ENCODE measurements at regions not wholly inside any gene's neighbourhood (a gene's known extent, or its start where the extent isn't known, plus 50 kb on each side); places are given as distances from the start of the nearest gene placed in this dataset.

DNA sequence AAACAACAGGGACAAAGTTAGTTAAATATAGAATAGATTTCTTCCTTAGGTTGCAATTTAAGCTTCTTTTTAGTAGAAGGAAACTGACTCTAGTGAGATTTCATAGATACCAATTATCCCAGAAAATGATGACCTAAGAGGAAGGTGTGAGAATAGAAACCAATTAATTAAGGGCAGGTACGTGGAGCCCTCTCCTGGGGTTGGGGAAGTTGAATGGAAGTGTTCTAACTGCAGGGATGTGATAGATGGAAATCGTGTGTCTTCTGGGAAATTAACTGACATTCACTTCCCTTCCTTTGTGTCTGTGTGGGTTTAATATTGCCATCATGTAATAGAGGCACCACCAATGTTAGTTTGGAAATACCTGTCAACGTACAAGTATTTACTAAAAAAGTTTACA lies 204.1 kb upstream of the ANK2 start:
- DNase-seq (no peak), ATAC-seq (no peak)
- POLR2A ChIA-PET (ENCODE audit: unreplicated experiment): no interaction called here
- no peaks in the 10 kb centered on the region for H3K4me1 ChIP-seq (ENCODE audit: insufficient read depth, low read length)
- H4K20me1 ChIP-seq (ENCODE audit: low read length): no peaks in the 10 kb centered on the region
- H3K9me3 ChIP-seq (ENCODE audit: low read length): no peaks in the 10 kb centered on the region
- CTCF ChIA-PET: no interaction called here
- H3K4me2 ChIP-seq (ENCODE audit: low read length): no peak overlapping the region
- no peak overlapping the region for H3K4me3 ChIP-seq (ENCODE audit: low read length)
- no peaks in the 10 kb centered on the region for H3F3A ChIP-seq (ENCODE audit: low read length, unreplicated experiment)
- no peaks in the 10 kb centered on the region for H3K36me3 ChIP-seq (ENCODE audit: low read depth, low read length)
- BruUV-seq (replicated peaks): no TSS peak
- no peaks in the 10 kb centered on the region for H3K79me2 ChIP-seq (ENCODE audit: low read length)
- no peaks in the 10 kb centered on the region for H3K27me3 ChIP-seq (ENCODE audit: low read length)
- H3K9me2 ChIP-seq (replicated peaks; ENCODE audit: low read length): no peaks in the 10 kb centered on the region
- intact Hi-C loops (cut with micrococcal nuclease): no loop called here
- H3K27ac ChIP-seq (ENCODE audit: low read length): no peak overlapping the region
- no peak overlapping the region for H3K9ac ChIP-seq (ENCODE audit: low read length)
- TF ChIP-seq CTCF (conservative IDR thresholded peaks at IDR 0.05; ENCODE audit: low read depth, low read length) (no peak), EZH2phosphoT487 (IDR thresholded peaks at IDR 0.05; ENCODE audit: borderline replicate concordance, low read length) (no peak), EZH2 (IDR thresholded peaks at IDR 0.05; ENCODE audit: low read length, unreplicated experiment) (no peak)
- H2AFZ ChIP-seq (ENCODE audit: low read length): no peak overlapping the region

DNA sequence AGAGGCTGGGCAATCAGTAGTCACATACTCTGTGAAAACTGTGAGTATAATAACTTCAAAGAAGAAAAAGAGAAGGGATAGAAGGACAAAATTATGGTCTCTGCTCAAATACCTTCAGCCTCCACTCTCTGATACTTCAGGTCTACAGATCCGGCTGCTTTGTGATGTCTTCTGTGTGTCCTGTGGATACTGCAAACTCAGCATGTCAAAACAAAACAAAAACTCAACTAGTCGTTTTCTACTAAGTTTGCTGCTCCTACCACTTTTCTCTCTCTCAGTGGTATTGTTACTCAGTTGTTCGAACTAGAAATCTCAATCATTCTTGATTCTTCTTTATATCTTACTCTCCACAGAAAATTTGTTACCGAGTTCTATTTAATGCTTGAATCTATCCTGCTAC lies 202.4 kb upstream of the ANK2 start:
- no peak for ATAC-seq
- Histone ChIP-seq H3K27me3 (ENCODE audit: low read length) (peaks cover 7% of the 10 kb centered on the region; the same call in 1 of the 2 replicates), H3K4me2 (ENCODE audit: low read length) (no peak overlapping the region)

GRCh38 chr4:112847781-112848180 lies 201.7 kb upstream of the ANK2 start:
- BruUV-seq (replicated peaks): no TSS peak
- H3F3A ChIP-seq (ENCODE audit: low read length, unreplicated experiment): no peaks in the 10 kb centered on the region
- no peaks in the 10 kb centered on the region for H3K9me2 ChIP-seq (replicated peaks; ENCODE audit: low read length)
- ATAC-seq: peak; percentile 50
- H3K4me1 ChIP-seq (ENCODE audit: insufficient read depth, low read length): no peaks in the 10 kb centered on the region
- H3K9me3 ChIP-seq (ENCODE audit: low read length): no peaks in the 10 kb centered on the region
- H2AFZ ChIP-seq (ENCODE audit: low read length): no peak overlapping the region
- H3K36me3 ChIP-seq (ENCODE audit: low read depth, low read length): no peaks in the 10 kb centered on the region
- H3K4me2 ChIP-seq (ENCODE audit: low read length): no peak overlapping the region
- intact Hi-C loops (cut with micrococcal nuclease): no loop called here
- H3K4me3 ChIP-seq (ENCODE audit: low read length): no peak overlapping the region
- POLR2A ChIA-PET (ENCODE audit: unreplicated experiment): no interaction called here
- H3K27me3 ChIP-seq (ENCODE audit: low read length): peaks cover 11% of the 10 kb centered on the region; the same call in 1 of the 2 replicates
- CTCF ChIA-PET: no interaction called here
- no peak overlapping the region for H3K9ac ChIP-seq (ENCODE audit: low read length)
- peak; percentile 52 for DNase-seq
- no peaks in the 10 kb centered on the region for H3K79me2 ChIP-seq (ENCODE audit: low read length)
- H3K27ac ChIP-seq (ENCODE audit: low read length): no peak overlapping the region
- TF ChIP-seq EZH2phosphoT487 (IDR thresholded peaks at IDR 0.05; ENCODE audit: borderline replicate concordance, low read length) (no peak), CTCF (conservative IDR thresholded peaks at IDR 0.05; ENCODE audit: low read depth, low read length) (no peak), EZH2 (IDR thresholded peaks at IDR 0.05; ENCODE audit: low read length, unreplicated experiment) (no peak)
- H4K20me1 ChIP-seq (ENCODE audit: low read length): no peaks in the 10 kb centered on the region

More for the DNA sequence above, 202.4 kb upstream of the ANK2 start:
- no peaks in the 10 kb centered on the region for H3K4me1 ChIP-seq (ENCODE audit: insufficient read depth, low read length)
- no peaks in the 10 kb centered on the region for H3K9me3 ChIP-seq (ENCODE audit: low read length)
- DNase-seq: no peak
- no peaks in the 10 kb centered on the region for H3F3A ChIP-seq (ENCODE audit: low read length, unreplicated experiment)
- no peaks in the 10 kb centered on the region for H3K36me3 ChIP-seq (ENCODE audit: low read depth, low read length)
- H4K20me1 ChIP-seq (ENCODE audit: low read length): no peaks in the 10 kb centered on the region
- no peak overlapping the region for H3K9ac ChIP-seq (ENCODE audit: low read length)
- BruUV-seq (replicated peaks): no TSS peak
- ChIA-PET POLR2A (ENCODE audit: unreplicated experiment) (no interaction called here), CTCF (no interaction called here)
- H3K4me3 ChIP-seq (ENCODE audit: low read length): no peak overlapping the region
- TF ChIP-seq EZH2 (IDR thresholded peaks at IDR 0.05; ENCODE audit: low read length, unreplicated experiment): no peak
- TF ChIP-seq CTCF (conservative IDR thresholded peaks at IDR 0.05; ENCODE audit: low read depth, low read length): no peak
- no peak for TF ChIP-seq EZH2phosphoT487 (IDR thresholded peaks at IDR 0.05; ENCODE audit: borderline replicate concordance, low read length)
- H3K9me2 ChIP-seq (replicated peaks; ENCODE audit: low read length): no peaks in the 10 kb centered on the region
- no peak overlapping the region for H2AFZ ChIP-seq (ENCODE audit: low read length)
- H3K79me2 ChIP-seq (ENCODE audit: low read length): no peaks in the 10 kb centered on the region
- no peak overlapping the region for H3K27ac ChIP-seq (ENCODE audit: low read length)
- intact Hi-C loops (cut with micrococcal nuclease): no loop called here

Data from PC-3 (cell line).